Loucy (cell line): ENCODE measurements at regions not wholly inside any gene's neighbourhood (a gene's known extent, or its start where the extent isn't known, plus 50 kb on each side); places are given as distances from the start of the nearest gene placed in this dataset.

ENCODE experiments used
- H2AFZ ChIP-seq: fragments of 200-600 bp; sonication (generic); 2 replicates; pipeline ENCODE4 v1.6.0; 2016; ENCODE audit warnings: antibody characterized with exemption, mild to moderate bottlenecking, low read length, moderate library complexity
- H3F3A ChIP-seq: fragments of 200-600 bp; 2 replicates; pipeline ENCODE4 v1.6.0; 2016; ENCODE audit warnings: antibody characterized with exemption, low read depth, mild to moderate bottlenecking
- H3K27me3 ChIP-seq: fragments of 200-600 bp; sonication (generic); 2 replicates; pipeline ENCODE4 v1.6.1; 2014; ENCODE audit warnings: low read length, mild to moderate bottlenecking; ENCODE audit not compliant: insufficient read depth, poor library complexity, severe bottlenecking
- H3K36me3 ChIP-seq: fragments of 200-600 bp; sonication (generic); 2 replicates; pipeline ENCODE4 v1.6.1; 2016; ENCODE audit warnings: low read length; ENCODE audit not compliant: insufficient read depth
- H3K4me1 ChIP-seq: fragments of 200-600 bp; sonication (generic); 2 replicates; pipeline ENCODE4 v1.5.1; 2014; ENCODE audit warnings: low read length, mild to moderate bottlenecking; ENCODE audit not compliant: insufficient read depth, poor library complexity, severe bottlenecking
- H3K4me2 ChIP-seq: fragments of 200-600 bp; sonication (generic); 2 replicates; pipeline ENCODE4 v1.6.0; 2014; ENCODE audit warnings: antibody characterized with exemption, low read length, low read depth, mild to moderate bottlenecking; ENCODE audit not compliant: poor library complexity, severe bottlenecking
- H3K4me3 ChIP-seq: fragments of 200-600 bp; sonication (generic); 2 replicates; pipeline ENCODE4 v1.5.1; 2014; ENCODE audit warnings: low read length, mild to moderate bottlenecking, mixed read lengths; ENCODE audit not compliant: poor library complexity, severe bottlenecking
- H3K79me2 ChIP-seq: fragments of 200-600 bp; sonication (generic); 2 replicates; pipeline ENCODE4 v1.6.1; 2014; ENCODE audit warnings: low read length; ENCODE audit not compliant: insufficient read depth
- H3K9ac ChIP-seq: fragments of 200-600 bp; sonication (generic); 2 replicates; pipeline ENCODE4 v1.6.0; 2014; ENCODE audit warnings: mild to moderate bottlenecking, low read depth, low read length, moderate library complexity; ENCODE audit not compliant: poor library complexity, severe bottlenecking
- H3K9me2 ChIP-seq: fragments of 200-600 bp; sonication (generic); replicated peaks from 2 replicates; pipeline ENCODE4 v1.6.1; 2016; ENCODE audit warnings: low read depth, low read length, mixed read lengths
- H3K9me3 ChIP-seq: fragments of 200-600 bp; sonication (generic); 2 replicates; pipeline ENCODE4 v1.6.1; 2014; ENCODE audit warnings: mild to moderate bottlenecking, antibody characterized with exemption, low read length, low read depth; ENCODE audit not compliant: insufficient read depth
- H4K20me1 ChIP-seq: fragments of 200-600 bp; sonication (generic); 2 replicates; pipeline ENCODE4 v1.6.0; 2014; ENCODE audit warnings: antibody characterized with exemption, low read length, mild to moderate bottlenecking; ENCODE audit not compliant: insufficient read depth, poor library complexity, severe bottlenecking
- EZH2phosphoT487 ChIP-seq: fragments of 200-600 bp; IDR thresholded peaks from 2 replicates; pipeline ENCODE4 v1.6.1; 2018; ENCODE audit warnings: antibody characterized with exemption, mild to moderate bottlenecking, moderate library complexity, borderline replicate concordance
- TF ChIP-seq, protein P1 (sequence below): fragments of 200-600 bp; sonication (generic); conservative IDR thresholded peaks from 2 replicates; pipeline ENCODE4 v1.5.1; 2014; ENCODE audit warnings: mild to moderate bottlenecking, antibody characterized with exemption, low read length

DNA sequence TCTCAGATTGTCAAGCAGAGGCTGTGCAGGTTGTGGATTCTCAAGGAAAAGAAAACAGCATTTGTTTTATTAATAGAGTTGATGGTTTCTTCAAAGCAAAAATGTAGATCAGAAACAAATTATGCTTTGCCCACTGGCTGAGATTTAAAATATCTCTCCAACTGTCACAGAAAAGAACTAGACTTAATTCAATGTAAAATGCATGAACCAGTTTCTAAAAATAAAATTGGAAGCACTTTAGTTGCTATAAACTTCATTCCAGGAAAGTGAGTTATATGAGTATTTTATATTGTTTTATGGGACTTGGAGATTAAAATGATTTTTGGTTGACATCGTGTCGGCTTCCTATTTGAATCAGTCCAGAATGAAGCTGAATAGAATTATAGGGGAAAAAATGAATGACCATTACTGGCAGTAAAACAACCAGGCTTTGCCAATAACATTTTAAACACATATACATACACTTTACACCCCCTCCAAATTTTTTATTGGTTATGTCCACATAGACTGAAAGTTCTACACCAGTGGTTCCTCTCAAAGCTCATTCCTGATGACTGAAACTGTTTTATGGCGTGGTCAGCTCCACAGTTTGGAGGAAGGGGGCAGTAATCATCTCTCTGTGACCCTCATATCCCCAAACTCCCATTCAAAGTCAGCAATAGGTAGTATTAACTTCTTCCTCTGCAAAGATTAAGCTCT lies 55.5 kb upstream of the DAAM1 start:
- no peaks in the 10 kb centered on the region for H3K79me2 ChIP-seq
- TF ChIP-seq EZH2phosphoT487, result no peak
- TF ChIP-seq, protein P1, sequence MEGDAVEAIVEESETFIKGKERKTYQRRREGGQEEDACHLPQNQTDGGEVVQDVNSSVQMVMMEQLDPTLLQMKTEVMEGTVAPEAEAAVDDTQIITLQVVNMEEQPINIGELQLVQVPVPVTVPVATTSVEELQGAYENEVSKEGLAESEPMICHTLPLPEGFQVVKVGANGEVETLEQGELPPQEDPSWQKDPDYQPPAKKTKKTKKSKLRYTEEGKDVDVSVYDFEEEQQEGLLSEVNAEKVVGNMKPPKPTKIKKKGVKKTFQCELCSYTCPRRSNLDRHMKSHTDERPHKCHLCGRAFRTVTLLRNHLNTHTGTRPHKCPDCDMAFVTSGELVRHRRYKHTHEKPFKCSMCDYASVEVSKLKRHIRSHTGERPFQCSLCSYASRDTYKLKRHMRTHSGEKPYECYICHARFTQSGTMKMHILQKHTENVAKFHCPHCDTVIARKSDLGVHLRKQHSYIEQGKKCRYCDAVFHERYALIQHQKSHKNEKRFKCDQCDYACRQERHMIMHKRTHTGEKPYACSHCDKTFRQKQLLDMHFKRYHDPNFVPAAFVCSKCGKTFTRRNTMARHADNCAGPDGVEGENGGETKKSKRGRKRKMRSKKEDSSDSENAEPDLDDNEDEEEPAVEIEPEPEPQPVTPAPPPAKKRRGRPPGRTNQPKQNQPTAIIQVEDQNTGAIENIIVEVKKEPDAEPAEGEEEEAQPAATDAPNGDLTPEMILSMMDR, result peak; percentile 48

DNA sequence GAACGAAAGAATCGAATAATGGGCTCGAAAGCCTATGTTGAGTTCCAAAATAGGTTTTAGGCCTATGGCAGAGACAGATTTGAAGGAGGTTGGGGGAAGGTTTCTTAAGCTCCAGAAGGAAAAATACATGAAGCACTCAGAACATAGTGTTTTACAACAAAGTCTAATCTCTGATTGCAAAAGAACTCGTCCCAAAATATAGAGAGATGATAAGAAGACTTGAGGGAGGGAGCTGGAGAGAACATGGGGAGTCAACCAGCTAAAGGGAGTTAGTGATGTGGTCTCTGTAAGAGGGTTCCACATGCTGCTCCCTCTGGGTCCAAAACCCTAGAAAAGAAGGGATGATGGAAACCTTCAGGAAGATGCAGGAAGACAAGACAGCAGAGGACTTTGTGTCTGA lies 54.8 kb upstream of the DAAM1 start:
- Histone ChIP-seq H3K4me3 (no peak overlapping the region), H3K9me2 (no peaks in the 10 kb centered on the region), H2AFZ (no peak overlapping the region), H3F3A (no peaks in the 10 kb centered on the region), H3K36me3 (no peaks in the 10 kb centered on the region), H3K4me1 (no peaks in the 10 kb centered on the region), H3K9me3 (no peaks in the 10 kb centered on the region), H3K9ac (no peak overlapping the region), H3K27me3 (no peaks in the 10 kb centered on the region), H3K4me2 (no peak overlapping the region), H3K79me2 (no peaks in the 10 kb centered on the region), H4K20me1 (no peaks in the 10 kb centered on the region)
- TF ChIP-seq, protein P1, result no peak
- TF ChIP-seq EZH2phosphoT487, result no peak

More for the DNA sequence above, 55.5 kb upstream of the DAAM1 start:
- H4K20me1 ChIP-seq, result no peaks in the 10 kb centered on the region
- H3K27me3 ChIP-seq, result no peaks in the 10 kb centered on the region
- H3K4me2 ChIP-seq, result no peak overlapping the region
- H3K4me3 ChIP-seq, result no peak overlapping the region
- H3F3A ChIP-seq, result no peaks in the 10 kb centered on the region
- no peak overlapping the region for H2AFZ ChIP-seq
- no peaks in the 10 kb centered on the region for H3K36me3 ChIP-seq
- no peaks in the 10 kb centered on the region for H3K4me1 ChIP-seq
- H3K9ac ChIP-seq, result no peak overlapping the region
- no peaks in the 10 kb centered on the region for H3K9me2 ChIP-seq
- H3K9me3 ChIP-seq, result no peaks in the 10 kb centered on the region

DNA sequence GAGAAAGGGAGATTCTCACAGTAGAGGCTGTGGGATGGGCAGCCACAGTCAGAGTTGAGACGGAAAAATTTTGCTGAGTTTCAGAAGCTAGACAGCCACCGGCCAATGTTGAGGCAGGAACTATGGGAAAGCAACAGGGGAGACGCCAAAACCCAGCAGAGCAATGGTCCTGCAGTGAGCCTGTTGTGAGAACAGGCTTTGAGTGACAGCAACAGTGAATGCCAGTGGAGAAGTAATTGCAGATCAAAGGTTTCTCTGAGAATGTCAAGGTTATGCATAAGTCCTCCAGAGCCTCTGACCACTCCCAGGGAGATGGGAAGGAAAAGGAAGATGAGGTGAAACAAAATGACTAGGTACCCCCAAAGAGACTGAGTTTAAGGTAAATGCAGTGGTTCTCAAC lies 54.2 kb upstream of the DAAM1 start:
- Histone ChIP-seq H4K20me1 (no peaks in the 10 kb centered on the region), H3F3A (no peaks in the 10 kb centered on the region)

More for the DNA sequence above, 54.2 kb upstream of the DAAM1 start:
- H2AFZ ChIP-seq, result no peak overlapping the region
- no peaks in the 10 kb centered on the region for H3K36me3 ChIP-seq
- no peak overlapping the region for H3K9ac ChIP-seq
- no peak overlapping the region for H3K4me3 ChIP-seq
- H3K27me3 ChIP-seq, result no peaks in the 10 kb centered on the region
- H3K4me1 ChIP-seq, result no peaks in the 10 kb centered on the region
- no peak overlapping the region for H3K4me2 ChIP-seq
- H3K9me3 ChIP-seq, result no peaks in the 10 kb centered on the region
- no peaks in the 10 kb centered on the region for H3K79me2 ChIP-seq
- H3K9me2 ChIP-seq, result no peaks in the 10 kb centered on the region
- TF ChIP-seq, protein P1, result no peak
- TF ChIP-seq EZH2phosphoT487, result no peak
